PC-9 (cell line): ENCODE measurements at regions not wholly inside any gene's neighbourhood (a gene's known extent, or its start where the extent isn't known, plus 50 kb on each side); places are given as distances from the start of the nearest gene placed in this dataset.
"Not testable (repeated sequence)": the region's sequence is repeated elsewhere in the genome, so short reads cannot be mapped to it uniquely, and the experiment has no call there.

Source experiments
- BruUV-seq: library from RNA; stranded (reverse); fragments of 400-500 nt; replicated peaks from 2 replicates; lab custom pipeline; 2021; lab: Mats Ljungman, UMichigan
- CTCF ChIA-PET: fragments of 300-600 bp; sonication (Branson Sonifier 250); formaldehyde crosslinking; loops from one replicate; lab custom pipeline; 2022; ENCODE audit warnings: antibody characterized with exemption; lab: Charles Lee
- POLR2A ChIA-PET: fragments of 300-600 bp; sonication (Branson Sonifier 250); formaldehyde crosslinking; loops from one replicate; lab custom pipeline; 2022; ENCODE audit warnings: antibody characterized with exemption; ENCODE audit not compliant: unreplicated experiment; lab: Charles Lee
- DNase-seq, 2 experiments: peaks; one replicate each; pipeline versions ENCODE4 v3.0.0 to v3.0.0-alpha.2; 2015 to 2022; ENCODE audit warnings: mixed read lengths in 1 of 2
- H2AFZ ChIP-seq: fragments of 200-600 bp; sonication (generic); 2 replicates; pipeline ENCODE4 v1.8.1; 2017; ENCODE audit warnings: antibody characterized with exemption
- H3F3A ChIP-seq: fragments of 200-600 bp; sonication (generic); 2 replicates; pipeline ENCODE4 v1.8.1; 2017; ENCODE audit warnings: antibody characterized with exemption, mild to moderate bottlenecking, low read depth; ENCODE audit not compliant: insufficient read depth
- H3K27ac ChIP-seq: fragments of 200-600 bp; sonication (generic); 2 replicates; pipeline ENCODE4 v1.6.1; 2016; ENCODE audit warnings: mixed run types
- H3K27me3 ChIP-seq: fragments of 200-600 bp; sonication (generic); 2 replicates; pipeline ENCODE4 v1.6.1; 2016; ENCODE audit warnings: low read depth, mixed run types; ENCODE audit not compliant: insufficient read depth
- H3K36me3 ChIP-seq: fragments of 200-600 bp; sonication (generic); 2 replicates; pipeline ENCODE4 v1.6.1; 2016; ENCODE audit warnings: low read depth, mixed run types
- H3K4me1 ChIP-seq: fragments of 200-600 bp; sonication (generic); replicated peaks from 2 replicates; pipeline ENCODE4 v1.6.1; 2016; ENCODE audit warnings: mixed run types; ENCODE audit not compliant: insufficient read depth
- H3K4me2 ChIP-seq: fragments of 200-600 bp; sonication (generic); 2 replicates; pipeline ENCODE4 v1.6.1; 2017; ENCODE audit warnings: mixed run types
- H3K4me3 ChIP-seq: fragments of 200-600 bp; sonication (generic); 2 replicates; pipeline ENCODE4 v1.6.1; 2016; ENCODE audit warnings: mixed run types
- H3K79me2 ChIP-seq: fragments of 200-600 bp; sonication (generic); 2 replicates; pipeline ENCODE4 v1.6.1; 2017; ENCODE audit warnings: low read depth, mixed run types
- H3K9me2 ChIP-seq: fragments of 200-600 bp; sonication (generic); 2 replicates; pipeline ENCODE4 v1.8.1; 2017; ENCODE audit warnings: mild to moderate bottlenecking; ENCODE audit not compliant: insufficient read depth
- H3K9me3 ChIP-seq: fragments of 200-600 bp; sonication (generic); 2 replicates; pipeline ENCODE4 v1.8.1; 2016; ENCODE audit warnings: low read depth; ENCODE audit not compliant: insufficient read depth
- H4K20me1 ChIP-seq: fragments of 200-600 bp; sonication (generic); 2 replicates; pipeline ENCODE4 v1.8.1; 2017; ENCODE audit not compliant: insufficient read depth
- EZH2 ChIP-seq: fragments of 200-600 bp; sonication (generic); IDR thresholded peaks from 2 replicates; pipeline ENCODE4 v1.8.0; 2017; ENCODE audit warnings: antibody characterized with exemption, low read depth
- intact Hi-C: fragments of 100-400 bp; cut with micrococcal nuclease; formaldehyde crosslinking; loops from one replicate; pipeline ENCODE4 v1.10.0; 2022; ENCODE audit not compliant: unreplicated experiment
- TF ChIP-seq, protein P1 (sequence below): fragments of 200-600 bp; sonication (generic); conservative IDR thresholded peaks from 2 replicates; pipeline ENCODE4 v1.6.1; 2017; ENCODE audit warnings: mixed run types, antibody characterized with exemption, mild to moderate bottlenecking, moderate library complexity

DNA sequence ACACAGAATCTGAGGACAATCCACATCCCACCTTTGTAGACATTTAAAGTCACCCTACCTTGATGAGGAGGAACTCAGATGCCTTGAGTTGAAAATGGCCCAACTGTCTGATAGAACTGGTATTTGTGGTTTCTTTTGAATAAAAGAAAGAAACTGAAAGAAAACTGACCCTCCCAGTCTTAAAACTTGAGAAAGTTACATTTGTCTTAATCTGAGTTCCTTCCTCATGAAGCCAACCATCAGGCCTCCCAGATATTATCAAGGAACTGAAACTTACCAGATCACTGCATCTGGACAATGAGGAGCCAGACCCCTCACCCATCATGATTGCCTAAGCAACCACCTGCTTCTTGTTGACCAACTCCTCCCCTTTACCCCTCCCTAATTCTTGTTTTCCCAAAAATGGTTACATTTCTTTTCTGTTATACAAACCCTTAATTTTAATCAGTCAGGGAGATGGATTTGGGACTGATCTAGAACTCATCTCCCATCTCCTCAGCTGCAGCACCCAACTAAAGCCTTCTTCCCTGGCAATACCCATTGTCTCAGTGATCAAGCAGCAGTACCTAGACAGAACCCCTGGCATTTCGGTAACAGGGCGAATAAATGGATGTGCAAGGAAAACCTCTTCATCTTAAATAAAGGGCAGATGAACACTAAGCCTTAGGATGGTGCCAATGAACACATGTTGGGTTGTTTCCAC lies 72.0 kb upstream of the RESF1 start:
- no peaks in the 10 kb centered on the region for H3K9me2 ChIP-seq
- H3K4me3 ChIP-seq = no peak overlapping the region
- no peak for DNase-seq
- TF ChIP-seq EZH2 = no peak
- TF ChIP-seq, protein P1, sequence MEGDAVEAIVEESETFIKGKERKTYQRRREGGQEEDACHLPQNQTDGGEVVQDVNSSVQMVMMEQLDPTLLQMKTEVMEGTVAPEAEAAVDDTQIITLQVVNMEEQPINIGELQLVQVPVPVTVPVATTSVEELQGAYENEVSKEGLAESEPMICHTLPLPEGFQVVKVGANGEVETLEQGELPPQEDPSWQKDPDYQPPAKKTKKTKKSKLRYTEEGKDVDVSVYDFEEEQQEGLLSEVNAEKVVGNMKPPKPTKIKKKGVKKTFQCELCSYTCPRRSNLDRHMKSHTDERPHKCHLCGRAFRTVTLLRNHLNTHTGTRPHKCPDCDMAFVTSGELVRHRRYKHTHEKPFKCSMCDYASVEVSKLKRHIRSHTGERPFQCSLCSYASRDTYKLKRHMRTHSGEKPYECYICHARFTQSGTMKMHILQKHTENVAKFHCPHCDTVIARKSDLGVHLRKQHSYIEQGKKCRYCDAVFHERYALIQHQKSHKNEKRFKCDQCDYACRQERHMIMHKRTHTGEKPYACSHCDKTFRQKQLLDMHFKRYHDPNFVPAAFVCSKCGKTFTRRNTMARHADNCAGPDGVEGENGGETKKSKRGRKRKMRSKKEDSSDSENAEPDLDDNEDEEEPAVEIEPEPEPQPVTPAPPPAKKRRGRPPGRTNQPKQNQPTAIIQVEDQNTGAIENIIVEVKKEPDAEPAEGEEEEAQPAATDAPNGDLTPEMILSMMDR = no peak
- no TSS peak for BruUV-seq
- POLR2A ChIA-PET = no interaction called here
- no peaks in the 10 kb centered on the region for H3K27me3 ChIP-seq
- H3K79me2 ChIP-seq = no peaks in the 10 kb centered on the region
- H3K36me3 ChIP-seq = no peaks in the 10 kb centered on the region
- H3K4me2 ChIP-seq = no peak overlapping the region
- no peak overlapping the region for H3K27ac ChIP-seq
- no peaks in the 10 kb centered on the region for H3K9me3 ChIP-seq
- no peaks in the 10 kb centered on the region for H3K4me1 ChIP-seq
- intact Hi-C loops = no loop called here
- H2AFZ ChIP-seq = 0 out of 2 replicates have a peak overlapping the region, but pooled peaks have one; percentile 68
- no peaks in the 10 kb centered on the region for H4K20me1 ChIP-seq
- H3F3A ChIP-seq = no peaks in the 10 kb centered on the region
- CTCF ChIA-PET = no interaction called here

DNA sequence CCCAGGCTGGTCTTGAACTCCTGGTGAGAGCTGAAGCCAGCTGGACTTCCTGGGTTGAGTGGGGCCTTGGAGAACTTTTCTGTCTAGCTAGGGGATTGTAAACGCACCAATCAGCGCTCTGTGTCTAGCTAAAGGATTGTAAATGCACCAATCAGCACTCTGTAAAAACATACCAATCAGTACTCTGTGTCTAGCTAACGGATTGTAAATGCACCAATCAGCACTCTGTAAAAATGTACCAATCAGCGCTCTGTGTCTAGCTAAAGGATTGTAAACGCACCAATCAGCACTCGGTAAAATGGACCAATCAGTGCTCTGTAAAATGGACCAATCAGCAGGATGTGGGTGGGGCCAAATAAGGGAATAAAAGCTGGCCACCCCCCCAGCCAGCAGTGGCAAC lies 76.5 kb upstream of the RESF1 start:
- H3K4me3 ChIP-seq, CTCF ChIA-PET, intact Hi-C loops, H3K27ac ChIP-seq, H3K4me2 ChIP-seq, H3K4me1 ChIP-seq, BruUV-seq, DNase-seq, H2AFZ ChIP-seq, POLR2A ChIA-PET, H3K9me2 ChIP-seq, H3K79me2 ChIP-seq, H3K9me3 ChIP-seq, H3K27me3 ChIP-seq, H4K20me1 ChIP-seq, H3F3A ChIP-seq, H3K36me3 ChIP-seq: not testable (repeated sequence)

DNA sequence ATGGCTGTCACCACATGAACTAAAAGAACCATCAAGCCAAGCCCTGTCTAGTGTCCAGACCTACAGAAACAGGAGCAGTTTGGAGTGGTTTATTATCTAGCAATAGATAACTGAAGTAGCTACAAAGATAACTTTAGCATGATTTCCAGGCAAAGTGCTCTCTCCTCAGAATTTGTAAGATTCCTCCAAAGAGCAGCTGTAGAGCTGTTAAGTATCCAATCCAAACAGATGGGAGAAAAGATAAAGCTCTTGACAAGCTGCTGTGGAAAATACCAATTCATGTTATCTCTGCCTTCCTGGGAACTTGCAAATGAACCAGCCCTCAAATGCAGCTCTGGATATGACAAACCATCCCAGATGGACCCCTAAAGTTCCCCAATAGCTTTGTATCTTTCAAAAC lies 78.9 kb upstream of the RESF1 start:
- no TSS peak for BruUV-seq
- Histone ChIP-seq H3K4me3 (no peak overlapping the region), H3K27me3 (no peaks in the 10 kb centered on the region), H3K4me2 (no peak overlapping the region), H3K4me1 (no peaks in the 10 kb centered on the region), H3K79me2 (no peaks in the 10 kb centered on the region), H4K20me1 (no peaks in the 10 kb centered on the region), H3F3A (no peaks in the 10 kb centered on the region), H3K27ac (no peak overlapping the region), H3K9me2 (no peaks in the 10 kb centered on the region), H3K9me3 (no peaks in the 10 kb centered on the region), H2AFZ (no peak overlapping the region), H3K36me3 (no peaks in the 10 kb centered on the region)
- no peak for DNase-seq
- TF ChIP-seq EZH2 = no peak
- TF ChIP-seq, protein P1 = no peak
- ChIA-PET CTCF (interaction anchor here (0.7 kb wide), 1 partner anchor 217 kb away, joined by 3 read pairs; no protein-coding TSS in a partner anchor), POLR2A (no interaction called here)
- intact Hi-C loops = no loop called here

DNA sequence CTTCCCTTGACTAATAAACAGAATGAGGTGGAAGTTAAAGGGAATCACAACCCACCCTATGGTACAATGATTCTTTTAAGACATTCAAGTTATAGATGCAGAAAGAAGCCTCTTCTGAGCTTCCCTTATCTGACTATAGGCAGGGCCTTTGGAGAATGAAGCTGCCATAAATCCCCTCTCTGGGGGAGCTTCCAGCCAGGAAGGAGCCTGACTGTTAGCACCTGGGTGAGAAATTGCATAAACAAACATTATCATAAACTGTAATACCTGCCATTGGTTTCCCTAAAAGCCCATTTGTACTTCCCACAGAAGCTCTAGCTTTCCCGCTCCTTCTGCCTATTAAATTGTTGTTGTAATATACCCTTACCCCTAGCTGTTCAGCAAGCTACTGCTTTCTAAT lies 81.3 kb upstream of the RESF1 start:
- TF ChIP-seq EZH2 = no peak
- TF ChIP-seq, protein P1 = no peak
- Histone ChIP-seq H3K36me3 (no peaks in the 10 kb centered on the region), H3K27ac (no peak overlapping the region), H2AFZ (no peak overlapping the region), H3K9me2 (no peaks in the 10 kb centered on the region), H3F3A (no peaks in the 10 kb centered on the region), H3K4me1 (no peaks in the 10 kb centered on the region), H3K4me2 (no peak overlapping the region), H3K9me3 (no peaks in the 10 kb centered on the region), H3K4me3 (no peak overlapping the region), H4K20me1 (no peaks in the 10 kb centered on the region), H3K27me3 (no peaks in the 10 kb centered on the region), H3K79me2 (no peaks in the 10 kb centered on the region)
- no TSS peak for BruUV-seq
- DNase-seq = no peak
- CTCF ChIA-PET = no interaction called here
- intact Hi-C loops = no loop called here
- POLR2A ChIA-PET = no interaction called here
